Trophoblast cell (in vitro differentiated cells and primary cell): ENCODE measurements at regions not wholly inside any gene's neighbourhood (a gene's known extent, or its start where the extent isn't known, plus 50 kb on each side); places are given as distances from the start of the nearest gene placed in this dataset.

ENCODE experiments used
- DNase-seq, 2 donors: peaks; one replicate each; pipeline ENCODE4 v3.0.0-alpha.2; 2016
- H2AFZ ChIP-seq: 2 replicates; pipeline ENCODE4 v1.6.1; 2013; ENCODE audit warnings: low read length, moderate library complexity, mild to moderate bottlenecking; ENCODE audit not compliant: insufficient read depth, poor library complexity
- H2AK5ac ChIP-seq: 2 replicates; pipeline ENCODE4 v1.6.1; 2013; ENCODE audit warnings: mild to moderate bottlenecking, low read length
- H2BK120ac ChIP-seq: 2 replicates; pipeline ENCODE4 v1.6.1; 2013; ENCODE audit warnings: low read length, mild to moderate bottlenecking, moderate library complexity; ENCODE audit not compliant: insufficient read depth, poor library complexity
- H2BK12ac ChIP-seq: 2 replicates; pipeline ENCODE4 v1.6.1; 2013; ENCODE audit warnings: mild to moderate bottlenecking, low read length, moderate library complexity
- H2BK5ac ChIP-seq: 2 replicates; pipeline ENCODE4 v1.6.1; 2013; ENCODE audit warnings: low read length, low read depth, moderate library complexity, mild to moderate bottlenecking; ENCODE audit not compliant: poor library complexity
- H3K14ac ChIP-seq: 2 replicates; pipeline ENCODE4 v1.6.1; 2013; ENCODE audit warnings: mild to moderate bottlenecking, low read length
- H3K18ac ChIP-seq: 2 replicates; pipeline ENCODE4 v1.6.1; 2013; ENCODE audit warnings: mild to moderate bottlenecking, low read length
- H3K23ac ChIP-seq: 2 replicates; pipeline ENCODE4 v1.6.1; 2013; ENCODE audit warnings: low read length
- H3K27ac ChIP-seq: 2 replicates; pipeline ENCODE4 v1.5.1; 2013; ENCODE audit warnings: low read depth, mild to moderate bottlenecking, inconsistent platforms, low read length, moderate library complexity
- H3K27me3 ChIP-seq: 2 replicates; pipeline ENCODE4 v1.6.1; 2013; ENCODE audit warnings: inconsistent platforms, mild to moderate bottlenecking, low read length, moderate library complexity; ENCODE audit not compliant: insufficient read depth
- H3K36me3 ChIP-seq, 2 experiments: 1 replicate in 1 of 2; 2 replicates in 1 of 2; pipeline ENCODE4 v1.6.1; 2013; ENCODE audit warnings: low read length in 2 of 2, mild to moderate bottlenecking in 2 of 2, moderate library complexity in 1 of 2; ENCODE audit not compliant: insufficient read depth in 2 of 2, control insufficient read depth in 1 of 2
- H3K4ac ChIP-seq: 2 replicates; pipeline ENCODE4 v1.6.1; 2013; ENCODE audit warnings: low read depth, mild to moderate bottlenecking, low read length, moderate library complexity
- H3K4me1 ChIP-seq, 2 experiments: 1 replicate in 1 of 2; 2 replicates in 1 of 2; pipeline ENCODE4 v1.6.1; 2013; ENCODE audit warnings: low read length in 2 of 2, mild to moderate bottlenecking in 2 of 2, moderate library complexity in 1 of 2; ENCODE audit not compliant: insufficient read depth in 2 of 2, control insufficient read depth in 1 of 2
- H3K4me2 ChIP-seq: 2 replicates; pipeline ENCODE4 v1.6.1; 2013; ENCODE audit warnings: inconsistent platforms, mild to moderate bottlenecking, low read length, moderate library complexity
- H3K4me3 ChIP-seq: 2 replicates; pipeline ENCODE4 v1.5.1; 2013; ENCODE audit warnings: mild to moderate bottlenecking, low read depth, low read length, inconsistent platforms
- H3K79me1 ChIP-seq: one replicate; pipeline ENCODE4 v1.6.1; 2013; ENCODE audit warnings: low read length
- H3K79me2 ChIP-seq: 2 replicates; pipeline ENCODE4 v1.6.1; 2013; ENCODE audit warnings: low read length, mild to moderate bottlenecking; ENCODE audit not compliant: control insufficient read depth, insufficient read depth, poor library complexity
- H3K9ac ChIP-seq: 2 replicates; pipeline ENCODE4 v1.6.1; 2013; ENCODE audit warnings: mild to moderate bottlenecking, low read length
- H3K9me3 ChIP-seq: 2 replicates; pipeline ENCODE4 v1.6.1; 2013; ENCODE audit warnings: low read depth, mild to moderate bottlenecking, control low read depth, inconsistent platforms, low read length; ENCODE audit not compliant: insufficient read depth
- H4K12ac ChIP-seq: 2 replicates; pipeline ENCODE4 v1.6.1; 2013; ENCODE audit warnings: low read depth, mild to moderate bottlenecking, low read length, moderate library complexity
- H4K8ac ChIP-seq: 2 replicates; pipeline ENCODE4 v1.6.1; 2013; ENCODE audit warnings: low read depth, mild to moderate bottlenecking, low read length, moderate library complexity
- H4K91ac ChIP-seq: one replicate; pipeline ENCODE4 v1.6.1; 2013; ENCODE audit warnings: low read depth, mild to moderate bottlenecking, low read length, moderate library complexity
- WGBS: extraction: QIAGEN DNeasy Blood & Tissue Kit; methylation state at CpG from one replicate; pipeline ENCODE4 v1.1.7; 2013; ENCODE audit warnings: missing lambda C conversion rate; ENCODE audit not compliant: insufficient read length, insufficient coverage; ENCODE audit errors: extremely low coverage; 5-methylcytosine and 5-hydroxymethylcytosine counted together

DNA sequence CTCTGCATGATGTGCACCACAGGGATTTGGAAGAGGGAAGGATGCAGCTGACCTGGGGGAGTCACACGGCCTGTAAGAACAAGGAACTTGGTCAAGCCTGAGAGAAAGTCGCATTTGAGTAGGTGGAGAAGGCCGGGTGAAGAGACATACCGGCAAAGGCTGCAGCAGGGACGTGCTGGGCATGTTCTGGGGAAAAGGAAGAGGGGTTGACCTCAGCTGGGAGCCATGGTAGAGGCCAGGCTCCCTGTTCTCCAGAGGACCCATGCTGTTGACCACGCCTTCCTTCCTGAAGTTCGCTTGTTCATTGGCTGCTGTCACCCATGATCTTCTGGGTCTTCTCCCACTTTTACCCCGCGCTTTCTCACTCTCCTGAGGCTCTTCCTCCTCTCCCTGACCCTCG lies 84.5 kb downstream of the HTR5A start:
- H2AK5ac ChIP-seq, result no peak overlapping the region
- H2AFZ ChIP-seq, result no peak overlapping the region
- H2BK120ac ChIP-seq, result no peak overlapping the region
- no peak overlapping the region for H3K4me2 ChIP-seq
- no peak overlapping the region for H3K23ac ChIP-seq
- no peak overlapping the region for H2BK5ac ChIP-seq
- H3K18ac ChIP-seq, result no peak overlapping the region
- no peak overlapping the region for H2BK12ac ChIP-seq
- no CpG with 5 or more reads among the region's 10 CpGs for WGBS
- no peak for DNase-seq
- no peak overlapping the region for H3K14ac ChIP-seq
- no peak overlapping the region for H3K27ac ChIP-seq
- no peaks in the 10 kb centered on the region for H3K4me1 ChIP-seq
- no peaks in the 10 kb centered on the region for H3K27me3 ChIP-seq
- no peak overlapping the region for H4K8ac ChIP-seq
- no peaks in the 10 kb centered on the region for H3K79me1 ChIP-seq
- no peak overlapping the region for H3K4ac ChIP-seq
- H3K9me3 ChIP-seq, result peaks cover 18% of the 10 kb centered on the region
- H3K9ac ChIP-seq, result no peak overlapping the region
- H4K91ac ChIP-seq, result no peak overlapping the region
- H3K4me3 ChIP-seq, result peak overlapping the region; percentile 36
- H4K12ac ChIP-seq, result no peak overlapping the region
- no peaks in the 10 kb centered on the region for H3K79me2 ChIP-seq
- H3K36me3 ChIP-seq, result no peaks in the 10 kb centered on the region

DNA sequence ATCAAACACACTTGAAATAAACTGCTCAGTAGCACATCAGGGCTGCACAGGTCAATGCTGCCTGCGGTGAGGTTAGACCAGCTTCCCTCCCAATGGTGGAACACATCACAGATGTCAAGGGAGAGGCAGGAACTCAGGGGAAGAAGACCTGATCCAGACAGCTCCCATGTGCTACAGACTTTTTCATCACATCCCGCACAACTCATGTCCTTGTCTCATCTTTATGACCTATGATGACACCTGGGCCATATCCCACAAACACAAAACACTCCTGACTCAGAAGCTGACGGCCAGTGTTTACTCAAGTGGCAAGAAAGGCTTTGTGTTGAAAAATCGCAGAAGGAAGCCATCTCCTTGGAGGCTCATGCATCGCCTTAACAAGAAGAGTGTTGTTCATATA lies 91.6 kb downstream of the HTR5A start:
- H3K36me3 ChIP-seq, result no peaks in the 10 kb centered on the region
- no peak overlapping the region for H3K4me3 ChIP-seq
- H4K8ac ChIP-seq, result no peak overlapping the region
- no peak overlapping the region for H2BK120ac ChIP-seq
- no peak overlapping the region for H3K9ac ChIP-seq
- no peak overlapping the region for H2BK12ac ChIP-seq
- no peak overlapping the region for H3K14ac ChIP-seq
- H3K4ac ChIP-seq, result no peak overlapping the region
- H4K12ac ChIP-seq, result no peak overlapping the region
- H4K91ac ChIP-seq, result no peak overlapping the region
- no peak overlapping the region for H3K4me2 ChIP-seq
- no peak overlapping the region for H2BK5ac ChIP-seq
- DNase-seq, result no peak
- H3K9me3 ChIP-seq, result peaks cover 5% of the 10 kb centered on the region
- H3K23ac ChIP-seq, result no peak overlapping the region
- H3K27me3 ChIP-seq, result no peaks in the 10 kb centered on the region
- H3K4me1 ChIP-seq, result no peaks in the 10 kb centered on the region
- no peak overlapping the region for H3K27ac ChIP-seq
- H3K18ac ChIP-seq, result no peak overlapping the region
- H3K79me2 ChIP-seq, result no peaks in the 10 kb centered on the region
- no peaks in the 10 kb centered on the region for H3K79me1 ChIP-seq
- H2AK5ac ChIP-seq, result no peak overlapping the region
- H2AFZ ChIP-seq, result no peak overlapping the region
- WGBS, result no CpG with 5 or more reads among the region's 5 CpGs

DNA sequence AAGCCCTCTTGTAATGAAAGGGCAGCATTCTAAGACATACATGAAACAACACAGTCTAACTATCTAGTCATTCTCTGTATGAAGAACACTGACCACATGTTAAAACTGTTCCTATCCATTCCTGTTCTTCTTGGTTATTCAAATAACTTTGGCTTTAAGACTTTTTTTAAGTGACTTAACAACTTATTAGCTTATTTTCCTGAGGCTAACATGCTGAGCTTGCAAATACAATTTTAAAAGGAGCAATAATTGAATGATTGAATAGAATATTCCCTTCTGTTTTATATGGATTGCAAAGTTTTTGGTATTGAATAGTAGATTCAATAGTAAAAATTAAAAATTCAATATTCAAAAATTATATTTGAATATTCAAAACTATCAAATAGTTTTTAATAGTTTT lies 92.3 kb downstream of the HTR5A start:
- H2BK5ac ChIP-seq, result no peak overlapping the region
- H2BK12ac ChIP-seq, result no peak overlapping the region

DNA sequence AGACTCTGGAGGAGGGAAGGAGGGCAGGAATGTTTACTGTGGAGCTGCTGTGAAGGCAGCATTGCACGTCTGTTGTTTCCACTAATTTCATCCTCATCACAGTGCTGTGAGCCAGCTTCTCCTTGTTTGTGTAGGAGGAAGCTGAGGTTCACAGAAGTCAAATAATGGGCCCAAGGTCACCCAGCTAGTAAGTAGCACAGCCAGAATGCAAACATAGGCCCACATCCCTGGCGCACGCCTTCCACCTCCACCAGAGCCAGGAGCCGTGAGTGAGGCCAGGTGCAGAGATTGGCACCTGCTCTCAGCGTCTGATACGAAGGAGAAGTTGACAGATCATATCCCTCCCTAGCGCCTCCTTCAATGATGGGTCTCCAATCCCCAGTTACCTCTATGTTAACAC lies 93.6 kb downstream of the HTR5A start:
- no peak for DNase-seq

More for the DNA sequence above, 92.3 kb downstream of the HTR5A start:
- no peak overlapping the region for H4K8ac ChIP-seq
- H3K23ac ChIP-seq, result no peak overlapping the region
- peaks cover 7% of the 10 kb centered on the region for H3K9me3 ChIP-seq
- H3K18ac ChIP-seq, result no peak overlapping the region
- H3K4me1 ChIP-seq, result no peaks in the 10 kb centered on the region
- H3K4me2 ChIP-seq, result no peak overlapping the region
- no peak overlapping the region for H4K91ac ChIP-seq
- no peak overlapping the region for H3K9ac ChIP-seq
- H2BK120ac ChIP-seq, result no peak overlapping the region
- no peak overlapping the region for H3K4ac ChIP-seq
- H3K27me3 ChIP-seq, result no peaks in the 10 kb centered on the region
- H3K36me3 ChIP-seq, result no peaks in the 10 kb centered on the region
- H2AK5ac ChIP-seq, result no peak overlapping the region
- H3K14ac ChIP-seq, result no peak overlapping the region
- H3K27ac ChIP-seq, result no peak overlapping the region
- DNase-seq, result no peak
- no peak overlapping the region for H2AFZ ChIP-seq
- H4K12ac ChIP-seq, result no peak overlapping the region
- no peaks in the 10 kb centered on the region for H3K79me1 ChIP-seq
- H3K4me3 ChIP-seq, result no peak overlapping the region
- H3K79me2 ChIP-seq, result no peaks in the 10 kb centered on the region

More for the DNA sequence above, 93.6 kb downstream of the HTR5A start:
- Histone ChIP-seq H3K4me2 (no peak overlapping the region), H4K91ac (no peak overlapping the region), H2BK5ac (no peak overlapping the region), H3K9me3 (peaks cover 7% of the 10 kb centered on the region), H3K79me1 (no peaks in the 10 kb centered on the region), H3K4ac (no peak overlapping the region), H2AFZ (no peak overlapping the region), H4K8ac (no peak overlapping the region), H4K12ac (no peak overlapping the region), H2BK12ac (no peak overlapping the region), H3K23ac (no peak overlapping the region), H3K36me3 (no peaks in the 10 kb centered on the region), H3K79me2 (no peaks in the 10 kb centered on the region), H3K14ac (no peak overlapping the region), H3K4me1 (no peaks in the 10 kb centered on the region), H3K4me3 (no peak overlapping the region), H3K9ac (no peak overlapping the region), H2AK5ac (no peak overlapping the region), H3K27ac (no peak overlapping the region), H3K27me3 (no peaks in the 10 kb centered on the region), H2BK120ac (no peak overlapping the region), H3K18ac (no peak overlapping the region)
- no CpG with 5 or more reads among the region's 7 CpGs for WGBS
